NB4 (cell line): ENCODE measurements at regions not wholly inside any gene's neighbourhood (a gene's known extent, or its start where the extent isn't known, plus 50 kb on each side); places are given as distances from the start of the nearest gene placed in this dataset.
"Not testable (repeated sequence)": the region's sequence is repeated elsewhere in the genome, so short reads cannot be mapped to it uniquely, and the experiment has no call there.

ENCODE experiments used
- DNase-seq: peaks from one replicate; pipeline ENCODE4 v3.0.0; 2010; ENCODE audit warnings: low read depth
- H3K4me3 ChIP-seq: one replicate; pipeline ENCODE4 v1.5.1; 2011; ENCODE audit warnings: mild to moderate bottlenecking, low read depth, low read length, moderate library complexity
- MYC ChIP-seq: IDR thresholded peaks from 2 replicates; pipeline ENCODE4 v1.6.1; 2011; ENCODE audit warnings: low read depth, low read length
- POLR2A ChIP-seq: IDR thresholded peaks from 2 replicates; pipeline ENCODE4 v1.6.1; 2011; ENCODE audit warnings: mild to moderate bottlenecking; ENCODE audit not compliant: insufficient read length; ENCODE audit errors: extremely low read depth
- TF ChIP-seq, protein P1 (sequence below): IDR thresholded peaks from one replicate; pipeline ENCODE4 v1.5.1; 2012; ENCODE audit warnings: low read depth, low read length
- TF ChIP-seq, protein P2 (sequence below): IDR thresholded peaks from 2 replicates; pipeline ENCODE4 v1.6.1; 2011; ENCODE audit warnings: low read depth, low read length

DNA sequence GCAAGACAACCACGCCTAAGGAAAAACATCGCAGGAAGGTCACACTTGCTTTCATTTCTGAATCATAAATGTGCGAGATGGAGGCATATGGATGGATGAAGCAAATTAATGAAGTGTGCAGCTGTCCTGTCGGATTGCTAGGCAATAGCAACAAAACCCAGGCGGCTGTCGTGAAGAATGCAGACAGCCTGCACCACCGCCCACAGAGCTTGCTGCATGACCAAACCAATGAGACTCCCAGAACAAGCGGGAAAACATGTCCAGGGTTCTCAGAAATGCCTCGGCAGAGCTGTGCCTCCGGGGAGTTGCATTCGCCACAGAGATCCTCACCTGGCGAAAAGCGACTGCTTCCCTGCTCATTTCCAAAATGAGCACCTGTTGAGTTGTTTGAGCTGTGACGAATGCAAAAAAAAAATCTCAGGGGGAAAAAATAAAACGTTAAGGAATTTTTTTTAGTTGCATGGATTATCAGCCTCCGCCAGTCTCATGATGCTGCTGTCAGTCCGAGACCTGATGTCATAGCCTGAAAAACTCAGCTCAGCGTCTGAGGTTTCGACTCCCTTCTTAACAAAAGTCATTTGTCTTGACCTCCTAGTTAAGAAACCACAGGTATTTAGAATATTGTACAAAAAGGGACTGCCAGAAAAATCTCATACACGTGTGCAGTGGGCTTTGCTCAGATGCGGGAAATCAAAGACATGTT, 155.5 kb upstream of the MXRA5 start:
- no peak for DNase-seq
- H3K4me3 ChIP-seq: no peak overlapping the region
- TF ChIP-seq, protein P1, sequence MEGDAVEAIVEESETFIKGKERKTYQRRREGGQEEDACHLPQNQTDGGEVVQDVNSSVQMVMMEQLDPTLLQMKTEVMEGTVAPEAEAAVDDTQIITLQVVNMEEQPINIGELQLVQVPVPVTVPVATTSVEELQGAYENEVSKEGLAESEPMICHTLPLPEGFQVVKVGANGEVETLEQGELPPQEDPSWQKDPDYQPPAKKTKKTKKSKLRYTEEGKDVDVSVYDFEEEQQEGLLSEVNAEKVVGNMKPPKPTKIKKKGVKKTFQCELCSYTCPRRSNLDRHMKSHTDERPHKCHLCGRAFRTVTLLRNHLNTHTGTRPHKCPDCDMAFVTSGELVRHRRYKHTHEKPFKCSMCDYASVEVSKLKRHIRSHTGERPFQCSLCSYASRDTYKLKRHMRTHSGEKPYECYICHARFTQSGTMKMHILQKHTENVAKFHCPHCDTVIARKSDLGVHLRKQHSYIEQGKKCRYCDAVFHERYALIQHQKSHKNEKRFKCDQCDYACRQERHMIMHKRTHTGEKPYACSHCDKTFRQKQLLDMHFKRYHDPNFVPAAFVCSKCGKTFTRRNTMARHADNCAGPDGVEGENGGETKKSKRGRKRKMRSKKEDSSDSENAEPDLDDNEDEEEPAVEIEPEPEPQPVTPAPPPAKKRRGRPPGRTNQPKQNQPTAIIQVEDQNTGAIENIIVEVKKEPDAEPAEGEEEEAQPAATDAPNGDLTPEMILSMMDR: no peak
- TF ChIP-seq POLR2A (no peak), MYC (no peak)
- TF ChIP-seq, protein P2, sequence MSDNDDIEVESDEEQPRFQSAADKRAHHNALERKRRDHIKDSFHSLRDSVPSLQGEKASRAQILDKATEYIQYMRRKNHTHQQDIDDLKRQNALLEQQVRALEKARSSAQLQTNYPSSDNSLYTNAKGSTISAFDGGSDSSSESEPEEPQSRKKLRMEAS: no peak

DNA sequence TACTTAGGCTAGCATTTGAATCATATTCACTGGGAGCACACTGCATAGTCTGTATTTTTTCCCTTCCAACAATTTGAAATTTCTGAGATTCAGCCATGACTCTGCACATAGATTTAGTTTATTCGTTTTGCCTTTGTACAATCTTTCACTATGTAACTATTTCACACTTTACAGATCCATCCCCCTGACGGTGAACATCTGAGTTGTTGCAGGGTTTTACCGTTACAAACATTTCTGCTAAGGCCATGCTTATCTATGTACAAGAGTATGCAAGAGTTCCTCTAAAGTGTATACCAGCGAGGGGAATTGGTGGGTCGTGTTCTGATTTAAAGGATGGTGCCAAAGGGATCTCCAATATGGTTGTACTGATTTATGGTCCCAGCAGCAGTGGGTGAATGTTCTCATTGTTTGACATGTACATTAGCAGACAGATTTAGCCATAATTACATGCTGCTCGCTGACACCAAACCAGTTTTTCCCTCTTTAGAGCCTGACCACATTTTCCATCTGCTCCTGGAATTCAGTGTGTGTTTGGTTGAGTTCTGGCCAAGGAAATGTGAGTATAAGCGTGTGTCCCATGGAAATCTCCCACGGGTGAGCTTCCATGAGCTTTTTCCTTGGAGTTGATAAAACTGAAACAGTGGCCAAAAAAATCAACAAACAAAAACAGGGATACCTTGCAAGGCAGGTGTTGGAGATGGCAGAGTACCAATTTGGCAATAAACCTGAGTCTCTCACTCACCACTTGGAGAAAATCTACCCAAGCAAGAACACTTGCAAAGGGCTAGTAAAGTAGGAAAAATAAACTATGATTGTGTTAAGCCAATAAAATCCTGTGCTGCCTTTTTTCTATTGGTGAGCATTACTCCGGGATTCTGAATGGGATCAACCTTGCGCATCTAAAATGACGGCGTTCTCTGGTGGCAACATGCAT, 149.7 kb upstream of the MXRA5 start:
- DNase-seq, H3K4me3 ChIP-seq: not testable (repeated sequence)

DNA sequence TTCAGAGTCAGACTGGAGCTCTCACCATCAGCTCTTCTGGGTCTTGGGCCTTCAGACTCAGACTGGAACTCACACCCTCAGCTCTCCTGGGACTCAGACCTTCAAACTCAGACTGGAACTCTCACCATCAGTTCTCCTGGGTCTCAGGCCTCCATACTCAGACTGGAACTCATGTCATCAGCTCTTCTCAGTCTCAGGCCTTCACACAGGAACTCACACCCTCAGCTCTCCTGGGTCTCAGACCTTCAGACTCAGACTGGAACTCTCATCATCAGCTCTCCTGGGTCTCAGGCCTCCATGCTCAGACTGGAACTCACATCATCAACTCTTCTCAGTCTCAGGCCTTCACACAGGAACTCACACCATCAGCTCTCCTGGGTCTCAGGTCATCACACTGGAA, 147.2 kb upstream of the MXRA5 start:
- H3K4me3 ChIP-seq: no peak overlapping the region
- TF ChIP-seq, protein P1: no peak
- TF ChIP-seq POLR2A (no peak), MYC (no peak)
- TF ChIP-seq, protein P2: no peak
- DNase-seq: no peak

DNA sequence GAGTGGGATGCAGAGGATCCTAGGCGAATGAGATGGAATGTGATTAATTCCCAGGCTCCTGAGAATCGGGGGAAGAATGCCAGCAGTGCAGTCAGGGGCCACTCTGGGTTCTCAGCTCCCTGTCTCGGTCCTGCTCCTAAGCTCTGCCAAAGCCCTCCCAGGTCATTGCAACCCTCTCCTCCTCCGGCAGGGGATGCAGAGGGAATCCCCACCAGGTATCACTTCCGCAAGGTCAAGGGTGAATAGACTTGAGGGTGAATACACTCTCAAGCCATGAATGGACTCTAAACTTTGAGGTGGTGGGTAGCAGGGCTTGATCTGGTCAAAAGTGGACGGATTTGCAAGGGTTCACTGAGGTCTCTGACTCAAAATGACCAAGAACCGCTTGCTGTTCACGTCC, 139.3 kb upstream of the MXRA5 start:
- TF ChIP-seq, protein P2: no peak
- TF ChIP-seq MYC: no peak
- TF ChIP-seq, protein P1: no peak
- no peak for TF ChIP-seq POLR2A
- no peak for DNase-seq
- H3K4me3 ChIP-seq: no peak overlapping the region

- H3K4me3 ChIP-seq: no peak overlapping the region
- TF ChIP-seq, protein P2: no peak
- TF ChIP-seq, protein P1: no peak
- TF ChIP-seq MYC (no peak), POLR2A (no peak)
- DNase-seq: no peak
These were observed 132.6 kb upstream of the MXRA5 start for GRCh38 chrX:3479026-3479425.

DNA sequence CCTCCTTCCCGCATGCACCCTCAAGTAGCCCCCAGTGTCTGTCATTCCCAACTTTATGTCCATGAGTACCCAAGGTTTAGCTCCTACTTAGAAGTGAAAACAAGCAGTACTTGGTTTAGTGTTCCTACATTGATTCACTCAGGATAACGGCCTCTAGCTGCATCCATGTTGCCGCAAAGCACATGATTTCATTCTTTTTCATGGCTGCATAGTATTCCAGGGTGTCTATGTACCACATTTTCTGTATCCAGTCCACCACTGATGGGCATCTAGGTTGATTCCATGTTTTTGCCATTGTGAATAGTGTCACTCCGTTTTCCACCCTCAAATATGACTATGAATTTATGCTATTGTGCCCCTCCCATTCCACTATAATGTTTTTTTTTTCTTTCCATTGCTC, 130.5 kb upstream of the MXRA5 start:
- TF ChIP-seq MYC: no peak
- no peak for DNase-seq

DNA sequence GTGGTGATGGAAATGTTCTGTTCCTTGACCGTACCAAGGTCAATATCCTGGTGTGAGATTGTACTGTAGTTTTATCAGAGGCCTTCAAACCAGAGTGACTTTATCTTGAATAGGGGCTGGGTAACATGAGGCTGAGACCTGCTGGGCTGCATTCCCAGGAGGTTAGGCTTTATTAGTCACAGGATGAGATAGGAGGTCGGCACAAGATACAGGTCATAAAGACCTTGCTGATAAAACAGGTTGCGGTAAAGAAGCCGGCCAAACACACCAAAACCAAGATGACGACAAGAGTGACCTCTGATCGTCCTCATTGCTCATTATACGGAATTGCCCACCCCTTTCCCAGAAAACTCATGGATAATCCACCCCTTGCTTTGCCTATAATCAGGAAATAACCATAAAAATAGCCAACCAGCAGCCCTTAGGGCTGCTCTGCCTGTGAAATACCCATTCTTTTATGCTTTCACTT, 123.8 kb upstream of the MXRA5 start:
- not testable (repeated sequence) for H3K4me3 ChIP-seq, DNase-seq

More for the DNA sequence above, 130.5 kb upstream of the MXRA5 start:
- no peak overlapping the region for H3K4me3 ChIP-seq
